GM12878 (cell line): ENCODE measurements at regions not wholly inside any gene's neighbourhood (a gene's known extent, or its start where the extent isn't known, plus 50 kb on each side); places are given as distances from the start of the nearest gene placed in this dataset.
A peak's percentile ranks its signal among the peaks of the same experiment; 100 is the strongest.

Experiments used
- ATF7 ChIP-seq: fragments of 450-650 bp; IDR thresholded peaks from 2 replicates; pipeline ENCODE4 v1.6.1; 2016; ENCODE audit warnings: low read depth, mild to moderate bottlenecking
- BHLHE40 ChIP-seq, 2 experiments: fragments of 450-650 bp in 1 of 2; IDR thresholded peaks; 2 replicates each; pipeline ENCODE4 v1.6.1; 2011 to 2017; ENCODE audit warnings: low read depth in 2 of 2, borderline replicate concordance in 1 of 2, improper control_type of control experiment in 1 of 2, low read length in 1 of 2, mild to moderate bottlenecking in 1 of 2
- CEBPZ ChIP-seq: fragments of 150-350 bp; IDR thresholded peaks from 2 replicates; pipeline ENCODE4 v1.6.1; 2016; ENCODE audit warnings: low read depth, low read length
- CREB1 ChIP-seq: IDR thresholded peaks from 2 replicates; pipeline ENCODE4 v1.6.1; 2012; ENCODE audit warnings: low read depth, mild to moderate bottlenecking, inconsistent platforms
- CREM ChIP-seq: IDR thresholded peaks from 2 replicates; pipeline ENCODE4 v1.6.1; 2014; ENCODE audit warnings: antibody characterized with exemption, low read depth
- EZH2 ChIP-seq: IDR thresholded peaks from 2 replicates; pipeline ENCODE4 v1.6.1; 2012; ENCODE audit warnings: low read depth, mild to moderate bottlenecking, control low read depth, inconsistent platforms, low read length, borderline replicate concordance; ENCODE audit not compliant: control insufficient read depth
- LARP7 ChIP-seq: fragments of 450-650 bp; IDR thresholded peaks from 2 replicates; pipeline ENCODE4 v1.6.1; 2017; ENCODE audit warnings: mild to moderate bottlenecking
- MEF2B ChIP-seq: fragments of 450-650 bp; IDR thresholded peaks from 2 replicates; pipeline ENCODE4 v1.6.1; 2018; ENCODE audit warnings: mild to moderate bottlenecking, moderate library complexity; ENCODE audit not compliant: partially characterized antibody, poor library complexity, severe bottlenecking
- POU2F2 ChIP-seq: IDR thresholded peaks from 3 replicates; pipeline ENCODE4 v1.6.1; 2011; ENCODE audit warnings: low read depth, mild to moderate bottlenecking, low read length, borderline replicate concordance
- RAD21 ChIP-seq: IDR thresholded peaks from 2 replicates; pipeline ENCODE4 v1.6.1; 2011; ENCODE audit warnings: mild to moderate bottlenecking, low read depth, low read length, moderate library complexity; ENCODE audit not compliant: insufficient read depth
- RELA ChIP-seq: fragments of 450-650 bp; IDR thresholded peaks from 2 replicates; pipeline ENCODE4 v1.8.0; 2014; ENCODE audit warnings: borderline replicate concordance; ENCODE audit not compliant: partially characterized antibody
- SIN3A ChIP-seq: IDR thresholded peaks from 2 replicates; pipeline ENCODE4 v1.6.1; 2012; ENCODE audit warnings: low read depth, low read length, improper control_type of control experiment
- SKIL ChIP-seq: fragments of 450-650 bp; IDR thresholded peaks from 2 replicates; pipeline ENCODE4 v1.6.1; 2017; ENCODE audit warnings: mild to moderate bottlenecking, low read depth, inconsistent platforms; ENCODE audit not compliant: poor library complexity, severe bottlenecking
- TBL1XR1 ChIP-seq: IDR thresholded peaks from 2 replicates; pipeline ENCODE4 v1.6.1; 2012; ENCODE audit warnings: low read depth, low read length, improper control_type of control experiment
- ZNF207 ChIP-seq: fragments of 450-650 bp; IDR thresholded peaks from 2 replicates; pipeline ENCODE4 v1.6.1; 2014; ENCODE audit warnings: antibody characterized with exemption, mild to moderate bottlenecking, borderline replicate concordance
- ZZZ3 ChIP-seq: IDR thresholded peaks from 2 replicates; pipeline ENCODE4 v1.6.1; 2011; ENCODE audit warnings: low read depth; ENCODE audit not compliant: control insufficient read depth, insufficient read length
- TF ChIP-seq, protein P1 (sequence below): IDR thresholded peaks from 2 replicates; pipeline ENCODE4 v1.6.1; 2011; ENCODE audit warnings: borderline replicate concordance, low read depth, mild to moderate bottlenecking, moderate library complexity, low read length; ENCODE audit not compliant: insufficient read depth, poor library complexity, severe bottlenecking
- TF ChIP-seq, protein P2 (sequence below): IDR thresholded peaks from 2 replicates; pipeline ENCODE4 v1.6.1; 2011; ENCODE audit warnings: low read depth, low read length, improper control_type of control experiment, borderline replicate concordance
- TF ChIP-seq, protein P3 (sequence below): fragments of 450-650 bp; IDR thresholded peaks from 2 replicates; pipeline ENCODE4 v1.6.1; 2016; ENCODE audit warnings: mild to moderate bottlenecking

DNA sequence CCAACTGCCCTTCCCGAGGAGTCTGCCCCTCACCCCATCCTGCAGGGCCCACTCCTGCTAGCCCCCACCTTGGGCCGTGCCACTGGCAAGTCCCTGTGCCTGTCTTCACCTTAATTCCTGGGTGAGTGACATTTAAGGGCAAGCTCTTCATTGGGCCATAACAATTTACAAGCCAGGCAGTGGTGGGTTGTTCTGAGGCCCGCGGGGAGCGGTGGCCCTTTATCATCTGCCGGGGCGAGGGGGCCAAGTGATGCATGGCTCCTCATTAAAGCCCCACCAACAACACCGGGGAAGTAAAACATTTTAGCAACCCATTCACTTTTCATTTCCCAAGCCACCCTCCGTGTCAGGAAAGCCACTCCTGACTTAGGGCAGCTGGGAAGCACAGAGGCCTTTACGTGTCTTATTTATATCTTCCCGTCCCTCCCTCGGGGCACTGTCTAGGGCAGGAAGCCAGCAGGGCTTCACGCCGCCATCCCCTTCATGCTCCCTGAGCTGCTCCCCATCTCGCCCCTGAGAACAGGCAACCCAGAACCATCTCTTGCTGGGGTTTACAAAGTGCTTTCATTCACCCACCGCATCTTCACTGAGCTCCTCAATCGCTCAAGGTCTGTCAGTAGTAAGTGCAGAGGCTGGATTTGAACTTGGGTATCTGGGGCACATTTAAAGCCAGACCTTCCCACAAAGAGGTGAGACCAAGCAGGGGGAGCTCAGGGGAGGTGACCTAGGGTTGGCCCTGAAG, 55.5 kb upstream of the CCDC167 start (continued):
- TF ChIP-seq LARP7 (peak; percentile 15; the same call in 1 of the 2 replicates), ZNF207 (no peak), RELA (peak; percentile 55), BHLHE40 (IDR thresholded peaks at IDR 0.05; ENCODE audit: borderline replicate concordance in 1 of 2, low read depth in 2 of 2, low read length in 1 of 2) (0 out of 4 replicates have a peak, but pooled peaks of 1 of the 2 experiments have one; percentile 6), CREM (peak; percentile 24; the same call in 1 of the 2 replicates), CREB1 (no peak), CEBPZ (no peak; the same call in 1 of the 2 replicates), ATF7 (no peak), EZH2 (no peak), MEF2B (peak; percentile 70), SKIL (no peak), SIN3A (0 out of 2 replicates have a peak, but pooled peaks have one; percentile 49), POU2F2 (peak; percentile 46; the same call in 2 of the 3 replicates), RAD21 (0 out of 2 replicates have a peak, but pooled peaks have one; percentile 1), ZZZ3 (no peak), TBL1XR1 (peak; percentile 13; the same call in 1 of the 2 replicates)
- TF ChIP-seq, protein P1, sequence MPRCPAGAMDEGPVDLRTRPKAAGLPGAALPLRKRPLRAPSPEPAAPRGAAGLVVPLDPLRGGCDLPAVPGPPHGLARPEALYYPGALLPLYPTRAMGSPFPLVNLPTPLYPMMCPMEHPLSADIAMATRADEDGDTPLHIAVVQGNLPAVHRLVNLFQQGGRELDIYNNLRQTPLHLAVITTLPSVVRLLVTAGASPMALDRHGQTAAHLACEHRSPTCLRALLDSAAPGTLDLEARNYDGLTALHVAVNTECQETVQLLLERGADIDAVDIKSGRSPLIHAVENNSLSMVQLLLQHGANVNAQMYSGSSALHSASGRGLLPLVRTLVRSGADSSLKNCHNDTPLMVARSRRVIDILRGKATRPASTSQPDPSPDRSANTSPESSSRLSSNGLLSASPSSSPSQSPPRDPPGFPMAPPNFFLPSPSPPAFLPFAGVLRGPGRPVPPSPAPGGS = peak; percentile 13
- TF ChIP-seq, protein P2, sequence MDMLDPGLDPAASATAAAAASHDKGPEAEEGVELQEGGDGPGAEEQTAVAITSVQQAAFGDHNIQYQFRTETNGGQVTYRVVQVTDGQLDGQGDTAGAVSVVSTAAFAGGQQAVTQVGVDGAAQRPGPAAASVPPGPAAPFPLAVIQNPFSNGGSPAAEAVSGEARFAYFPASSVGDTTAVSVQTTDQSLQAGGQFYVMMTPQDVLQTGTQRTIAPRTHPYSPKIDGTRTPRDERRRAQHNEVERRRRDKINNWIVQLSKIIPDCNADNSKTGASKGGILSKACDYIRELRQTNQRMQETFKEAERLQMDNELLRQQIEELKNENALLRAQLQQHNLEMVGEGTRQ = no peak
- TF ChIP-seq, protein P3, sequence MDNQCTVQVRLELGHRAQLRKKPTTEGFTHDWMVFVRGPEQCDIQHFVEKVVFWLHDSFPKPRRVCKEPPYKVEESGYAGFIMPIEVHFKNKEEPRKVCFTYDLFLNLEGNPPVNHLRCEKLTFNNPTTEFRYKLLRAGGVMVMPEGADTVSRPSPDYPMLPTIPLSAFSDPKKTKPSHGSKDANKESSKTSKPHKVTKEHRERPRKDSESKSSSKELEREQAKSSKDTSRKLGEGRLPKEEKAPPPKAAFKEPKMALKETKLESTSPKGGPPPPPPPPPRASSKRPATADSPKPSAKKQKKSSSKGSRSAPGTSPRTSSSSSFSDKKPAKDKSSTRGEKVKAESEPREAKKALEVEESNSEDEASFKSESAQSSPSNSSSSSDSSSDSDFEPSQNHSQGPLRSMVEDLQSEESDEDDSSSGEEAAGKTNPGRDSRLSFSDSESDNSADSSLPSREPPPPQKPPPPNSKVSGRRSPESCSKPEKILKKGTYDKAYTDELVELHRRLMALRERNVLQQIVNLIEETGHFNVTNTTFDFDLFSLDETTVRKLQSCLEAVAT = peak; percentile 85
